Activated CD4-positive, alpha-beta T cell treated with anti-CD3 and anti-CD28 coated beads for 4 hours (primary cell): ENCODE measurements at regions not wholly inside any gene's neighbourhood (a gene's known extent, or its start where the extent isn't known, plus 50 kb on each side); places are given as distances from the start of the nearest gene placed in this dataset.

Experiments
- DNase-seq, 2 donors: peaks; one replicate each; pipeline ENCODE4 v3.0.0-alpha.2; 2020

DNA sequence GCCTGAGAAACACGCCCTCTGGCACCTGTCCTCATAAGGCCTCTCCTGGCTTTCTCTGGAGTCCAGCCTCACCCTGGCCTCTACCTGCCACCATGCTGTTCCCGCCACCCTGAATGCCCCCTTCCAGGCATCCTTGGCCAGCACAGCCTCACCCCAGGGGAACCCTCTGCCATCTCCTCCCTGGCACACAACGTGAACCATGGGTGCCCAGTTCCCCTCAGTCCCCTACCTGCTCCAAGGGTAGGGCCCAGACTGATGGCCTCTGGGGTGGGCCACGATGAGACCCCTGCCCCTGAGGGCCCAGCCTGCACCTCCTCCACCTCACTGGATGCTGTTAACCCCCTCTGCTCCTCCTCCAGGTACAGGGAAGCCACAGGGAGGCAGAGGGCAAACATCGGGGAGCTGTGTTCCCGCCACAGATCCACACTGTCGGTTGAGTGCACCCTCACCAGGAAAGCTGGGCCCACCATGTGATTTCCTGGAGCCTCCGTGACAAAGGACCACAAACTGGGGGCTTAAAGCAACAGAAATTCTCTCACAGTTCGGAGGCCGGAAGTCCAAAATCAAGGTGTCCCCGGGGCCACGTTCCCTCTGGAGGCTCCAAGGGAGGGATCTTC lies 169.6 kb downstream of the BRD1 start:
- no peak for DNase-seq

DNA sequence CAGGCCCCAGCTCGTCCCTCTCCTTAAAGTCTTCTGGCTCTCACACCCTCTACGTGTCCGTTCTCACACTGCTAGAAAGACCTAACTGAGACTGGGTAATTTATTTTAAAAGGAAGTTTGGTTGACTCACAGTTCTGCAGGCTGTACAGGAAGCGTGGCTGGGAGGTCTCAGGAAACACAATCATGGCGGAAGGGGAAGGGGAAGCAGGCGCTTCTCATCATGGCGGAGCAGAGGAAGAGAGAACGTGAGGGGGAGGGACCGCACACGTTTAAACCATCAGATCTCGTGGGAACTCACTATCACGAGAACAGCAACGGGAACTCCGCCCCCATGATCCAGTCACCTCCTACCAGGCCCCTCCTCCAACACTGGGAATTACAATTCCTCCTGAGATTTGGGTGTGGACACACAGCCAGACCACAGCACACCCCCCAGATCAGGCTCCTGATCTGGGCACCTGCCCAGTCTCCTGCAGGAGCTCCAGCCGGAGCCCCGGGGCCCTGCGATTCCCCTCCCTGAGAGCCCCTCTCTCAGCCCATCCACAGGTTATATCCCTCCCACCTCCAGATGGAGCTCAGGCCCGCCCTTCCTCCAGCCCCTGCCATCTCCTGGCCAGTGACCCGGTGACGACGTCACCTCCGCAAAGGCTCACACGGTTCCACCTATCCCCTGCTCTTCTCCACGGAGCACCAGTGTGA lies 170.2 kb downstream of the BRD1 start:
- peak; percentile 67 to 81 for DNase-seq

- DNase-seq, result peak; percentile 29 to 47
These were observed 170.8 kb downstream of the BRD1 start for GRCh38 chr22:49656883-49657274.

DNA sequence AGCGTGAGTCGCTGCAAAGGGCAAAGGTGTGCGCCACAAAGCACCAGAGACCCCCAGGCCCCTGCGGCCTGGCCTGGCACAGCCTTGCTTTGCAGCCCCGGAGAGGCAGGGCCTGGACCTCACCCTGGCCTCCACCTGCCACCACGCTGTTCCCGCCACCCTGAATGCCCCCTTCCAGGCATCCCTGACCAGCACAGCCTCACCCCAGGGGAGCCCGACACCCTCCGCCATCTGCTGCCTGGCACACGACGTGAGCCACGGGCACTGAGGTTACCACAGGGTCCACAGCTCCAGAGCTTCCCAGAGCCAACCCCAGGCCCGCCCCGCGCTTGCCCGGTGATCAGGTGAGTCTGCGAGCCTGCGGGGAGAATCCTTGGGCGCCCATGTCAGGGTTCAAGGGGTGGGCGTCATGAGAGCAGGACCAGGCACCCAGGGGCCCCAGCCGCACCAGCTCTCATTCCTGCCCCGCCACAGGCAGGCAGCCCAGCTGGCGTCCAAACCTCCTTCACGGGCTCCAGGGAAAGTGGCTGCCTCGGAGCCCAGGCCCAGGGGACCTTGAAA lies 171.3 kb downstream of the BRD1 start:
- DNase-seq, result no peak

- no peak for DNase-seq
These were observed 172.4 kb downstream of the BRD1 start for GRCh38 chr22:49655168-49655812.

GRCh38 chr22:49650336-49651241 lies 177.1 kb downstream of the BRD1 start:
- DNase-seq, result no peak

- no peak for DNase-seq
These were observed 178.3 kb downstream of the BRD1 start for GRCh38 chr22:49649166-49650068.

GRCh38 chr22:49648053-49648452 lies 179.6 kb downstream of the BRD1 start:
- DNase-seq, result no peak

- no peak for DNase-seq
These were observed 180.0 kb downstream of the BRD1 start for GRCh38 chr22:49647627-49648026.

DNA sequence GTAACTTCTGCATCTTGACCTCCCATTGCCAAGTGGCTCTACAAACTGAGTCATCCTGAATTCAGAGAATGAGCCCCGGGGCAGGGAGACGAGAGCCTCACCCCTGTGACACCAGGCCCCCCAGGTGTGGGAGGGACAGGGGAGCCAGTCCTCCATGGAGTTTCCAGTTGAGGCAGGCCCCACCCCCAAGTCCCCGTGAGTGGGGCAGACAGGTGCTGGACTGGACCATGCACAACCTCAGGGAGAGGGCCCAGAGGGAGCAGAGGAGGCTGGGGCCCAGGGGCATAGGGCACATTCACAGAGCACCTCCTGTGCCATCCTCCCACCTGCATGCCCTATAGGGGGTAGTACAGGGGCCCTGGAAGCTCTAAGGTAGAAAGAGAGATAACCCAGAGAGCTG lies 180.8 kb downstream of the BRD1 start:
- DNase-seq, result no peak

- DNase-seq, result no peak
These were observed 181.7 kb downstream of the BRD1 start for GRCh38 chr22:49645791-49646550.

DNA sequence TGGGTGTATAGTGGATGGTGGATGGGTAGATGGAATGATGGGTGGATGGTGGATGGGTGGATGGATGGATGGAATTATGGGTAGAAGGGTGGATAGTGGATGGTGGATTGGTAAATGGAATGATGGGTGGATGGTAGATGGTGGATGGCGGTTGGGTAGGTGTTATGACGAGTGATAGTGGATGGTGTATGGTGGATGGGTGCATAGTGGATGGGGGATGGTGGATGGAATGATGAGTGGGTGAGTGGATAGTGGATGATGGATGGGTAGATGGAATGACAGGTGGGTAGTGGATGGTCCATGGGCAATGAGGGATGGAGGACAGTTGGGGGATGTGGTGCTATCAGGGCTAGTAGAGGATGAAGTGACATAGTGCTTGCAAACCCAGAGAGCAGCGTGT lies 182.4 kb downstream of the BRD1 start:
- DNase-seq, result no peak

GRCh38 chr22:49643998-49644397 lies 183.7 kb downstream of the BRD1 start:
- no peak for DNase-seq

GRCh38 chr22:49643466-49643865 lies 184.2 kb downstream of the BRD1 start:
- DNase-seq, result no peak

DNA sequence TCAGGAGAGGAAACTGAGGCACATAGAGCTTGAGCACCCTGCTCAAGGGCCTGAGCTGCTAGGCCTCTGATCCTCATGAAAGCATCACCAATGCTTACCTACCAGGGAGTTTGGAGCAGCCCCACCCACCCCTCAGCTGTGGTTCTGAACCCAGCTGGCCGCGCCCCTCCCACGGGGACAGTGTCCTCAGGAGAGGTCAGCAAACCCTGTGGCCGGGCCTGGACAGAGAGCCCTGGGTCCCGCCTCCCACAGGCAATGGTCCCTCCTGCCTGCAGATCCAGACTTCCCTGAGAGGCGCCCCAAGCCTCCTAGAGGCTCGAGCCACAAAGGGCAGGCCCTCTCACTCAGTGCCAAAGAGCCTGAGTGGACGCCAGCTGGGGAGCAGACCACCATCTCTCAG lies 184.9 kb downstream of the BRD1 start:
- no peak for DNase-seq

DNA sequence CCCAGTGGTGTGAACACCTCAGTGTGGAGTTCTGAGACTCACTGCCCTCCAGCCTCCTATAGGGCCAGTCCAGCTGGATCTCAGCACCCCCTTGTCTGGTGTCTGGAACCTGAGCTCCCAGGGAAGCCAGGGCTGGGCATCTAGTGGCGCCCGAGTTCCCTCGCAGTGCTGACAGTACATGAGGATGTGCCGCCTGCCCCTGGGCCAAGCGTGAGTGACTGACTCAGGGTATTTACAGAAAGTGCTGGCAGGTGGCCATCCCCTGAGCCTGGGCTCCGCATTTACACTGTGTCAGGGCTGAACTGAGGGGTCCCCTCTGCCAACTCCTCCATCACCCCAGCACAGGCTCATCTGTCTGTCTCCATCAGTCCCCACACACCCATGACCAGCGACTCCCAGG lies 185.3 kb downstream of the BRD1 start:
- no peak for DNase-seq

GRCh38 chr22:49641770-49642313 lies 185.8 kb downstream of the BRD1 start:
- DNase-seq, result no peak

DNA sequence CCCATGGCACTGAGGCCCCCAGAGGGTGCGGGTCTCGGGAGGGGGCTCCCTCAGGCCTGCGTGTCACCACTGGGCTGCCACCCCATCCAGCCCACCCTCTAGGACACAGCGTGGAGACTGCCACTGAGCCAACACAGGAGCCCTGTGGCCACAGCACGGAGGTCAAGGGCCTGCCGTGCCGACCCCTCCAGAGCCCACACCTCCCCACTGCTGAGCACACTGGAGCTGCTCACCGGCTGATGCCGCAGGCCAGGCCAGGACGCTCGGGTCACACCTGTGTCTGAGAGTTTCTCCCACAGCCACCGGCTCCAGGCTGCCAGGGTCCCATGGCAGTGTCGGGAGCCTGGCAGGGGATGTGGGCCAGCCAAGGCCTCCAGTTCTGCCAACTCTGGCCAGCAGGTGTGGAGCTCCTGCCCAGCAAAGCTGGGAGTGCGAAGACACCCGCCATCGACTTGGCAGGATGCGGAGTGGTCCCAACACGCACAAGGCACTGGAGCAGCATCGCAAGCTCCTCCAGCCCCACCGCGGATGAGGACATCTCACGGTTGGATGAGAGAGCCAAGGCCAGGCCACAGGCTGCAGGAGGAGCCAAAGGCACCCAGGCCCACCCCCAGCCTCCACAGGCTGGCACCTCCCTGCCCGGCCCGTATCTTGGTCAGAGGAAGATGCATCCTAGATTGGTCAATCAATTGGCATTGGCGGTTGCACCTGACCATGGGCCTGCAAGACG lies 187.1 kb downstream of the BRD1 start:
- no peak for DNase-seq

DNA sequence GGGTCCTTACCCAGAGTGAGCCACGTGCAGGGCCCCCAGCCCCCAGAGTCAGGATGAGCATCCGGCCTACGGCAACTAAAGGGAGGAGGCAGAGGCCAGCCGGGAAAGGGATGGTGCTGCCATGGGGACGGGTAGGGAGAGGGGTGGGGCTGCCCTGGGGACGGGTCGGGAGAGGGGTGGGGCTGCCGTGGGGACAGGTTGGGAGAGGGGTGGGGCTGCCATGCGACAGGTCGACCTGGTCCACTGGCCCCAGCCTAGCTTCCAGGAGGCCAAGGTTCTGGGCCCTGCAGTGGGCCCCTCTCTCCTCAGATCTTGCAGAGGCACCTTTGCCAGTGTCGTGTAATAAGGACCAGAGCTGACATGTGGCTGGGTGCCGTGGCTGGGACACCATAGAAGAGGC lies 187.7 kb downstream of the BRD1 start:
- DNase-seq, result no peak

DNA sequence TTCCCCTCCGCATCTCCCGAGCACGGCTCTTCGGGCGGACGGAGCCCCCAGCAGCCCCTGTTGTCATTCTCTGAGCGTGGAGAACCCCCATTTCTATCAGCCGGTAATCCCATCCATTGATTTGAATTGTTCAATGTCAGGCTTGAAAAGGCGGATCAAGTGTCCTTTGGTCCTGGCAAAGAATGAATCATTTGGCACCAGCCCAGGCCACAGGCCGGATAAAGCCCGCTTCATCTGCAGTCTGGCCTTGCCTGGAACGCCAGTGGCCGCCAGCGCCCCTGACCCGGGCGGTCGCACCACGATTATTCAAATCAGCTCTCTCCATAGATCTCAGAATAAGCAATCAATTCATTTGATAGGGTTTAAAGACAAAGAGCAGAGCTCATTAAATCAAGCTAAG lies 188.9 kb downstream of the BRD1 start:
- DNase-seq, result no peak
